ENCODE measurements at regions not wholly inside any gene's neighbourhood (a gene's known extent, or its start where the extent isn't known, plus 50 kb on each side); places are given as distances from the start of the nearest gene placed in this dataset.

- H3K4me3 Mint-ChIP-seq (ENCODE audit: low read depth), result no peak overlapping the region
Measured at GRCh38 chr10:130464426-130464825, 328.2 kb downstream of the GLRX3 start.

GRCh38 chr10:130466271-130466997 is 330.2 kb downstream of the GLRX3 start:
- H3K27me3 Mint-ChIP-seq (ENCODE audit: low read depth), result no peaks in the 10 kb centered on the region
- intact Hi-C loops (cut with micrococcal nuclease), result no loop called here
- H3K36me3 Mint-ChIP-seq (ENCODE audit: low read depth), result no peaks in the 10 kb centered on the region
- H3K4me1 Mint-ChIP-seq (ENCODE audit: low read depth), result no peaks in the 10 kb centered on the region
- H3K27ac Mint-ChIP-seq, result no peak overlapping the region
- DNase-seq (ENCODE audit: low spot score), result no peak
- no peak overlapping the region for H3K4me3 Mint-ChIP-seq (ENCODE audit: low read depth)
- H3K9me3 Mint-ChIP-seq, result no peaks in the 10 kb centered on the region

More at GRCh38 chr10:130464426-130464825, 328.2 kb downstream of the GLRX3 start:
- no peak for DNase-seq (ENCODE audit: low spot score)
- Mint-ChIP-seq H3K27me3 (ENCODE audit: low read depth) (no peaks in the 10 kb centered on the region), H3K4me1 (ENCODE audit: low read depth) (no peaks in the 10 kb centered on the region), H3K36me3 (ENCODE audit: low read depth) (no peaks in the 10 kb centered on the region), H3K27ac (no peak overlapping the region), H3K9me3 (no peaks in the 10 kb centered on the region)
- intact Hi-C loops (cut with micrococcal nuclease), result no loop called here

GRCh38 chr10:130470286-130470685 is 334.1 kb downstream of the GLRX3 start:
- Mint-ChIP-seq H3K27me3 (ENCODE audit: low read depth) (no peaks in the 10 kb centered on the region), H3K9me3 (no peaks in the 10 kb centered on the region), H3K4me3 (ENCODE audit: low read depth) (no peak overlapping the region), H3K27ac (no peak overlapping the region), H3K36me3 (ENCODE audit: low read depth) (no peaks in the 10 kb centered on the region), H3K4me1 (ENCODE audit: low read depth) (no peaks in the 10 kb centered on the region)
- no peak for DNase-seq (ENCODE audit: low spot score)
- intact Hi-C loops (cut with micrococcal nuclease), result no loop called here

GRCh38 chr10:130470973-130471372 is 334.8 kb downstream of the GLRX3 start:
- H3K4me3 Mint-ChIP-seq (ENCODE audit: low read depth), result no peak overlapping the region
- no peak overlapping the region for H3K27ac Mint-ChIP-seq
- H3K36me3 Mint-ChIP-seq (ENCODE audit: low read depth), result no peaks in the 10 kb centered on the region
- H3K27me3 Mint-ChIP-seq (ENCODE audit: low read depth), result no peaks in the 10 kb centered on the region
- H3K9me3 Mint-ChIP-seq, result no peaks in the 10 kb centered on the region
- intact Hi-C loops (cut with micrococcal nuclease), result no loop called here
- DNase-seq (ENCODE audit: low spot score), result no peak
- no peaks in the 10 kb centered on the region for H3K4me1 Mint-ChIP-seq (ENCODE audit: low read depth)

- H3K4me1 Mint-ChIP-seq (ENCODE audit: low read depth), result no peaks in the 10 kb centered on the region
Measured at GRCh38 chr10:130471486-130471885, 335.3 kb downstream of the GLRX3 start.

GRCh38 chr10:130472236-130472635 is 336.0 kb downstream of the GLRX3 start:
- no peak for DNase-seq (ENCODE audit: low spot score)
- intact Hi-C loops (cut with micrococcal nuclease), result no loop called here
- no peaks in the 10 kb centered on the region for H3K9me3 Mint-ChIP-seq
- no peaks in the 10 kb centered on the region for H3K36me3 Mint-ChIP-seq (ENCODE audit: low read depth)
- H3K4me1 Mint-ChIP-seq (ENCODE audit: low read depth), result no peaks in the 10 kb centered on the region
- H3K27me3 Mint-ChIP-seq (ENCODE audit: low read depth), result no peaks in the 10 kb centered on the region
- no peak overlapping the region for H3K27ac Mint-ChIP-seq
- no peak overlapping the region for H3K4me3 Mint-ChIP-seq (ENCODE audit: low read depth)

More at GRCh38 chr10:130471486-130471885, 335.3 kb downstream of the GLRX3 start:
- no peak for DNase-seq (ENCODE audit: low spot score)
- H3K27me3 Mint-ChIP-seq (ENCODE audit: low read depth), result no peaks in the 10 kb centered on the region
- H3K4me3 Mint-ChIP-seq (ENCODE audit: low read depth), result no peak overlapping the region
- H3K36me3 Mint-ChIP-seq (ENCODE audit: low read depth), result no peaks in the 10 kb centered on the region
- H3K27ac Mint-ChIP-seq, result no peak overlapping the region
- no peaks in the 10 kb centered on the region for H3K9me3 Mint-ChIP-seq
- intact Hi-C loops (cut with micrococcal nuclease), result no loop called here

GRCh38 chr10:130474591-130474990 is 338.4 kb downstream of the GLRX3 start:
- Mint-ChIP-seq H3K4me1 (ENCODE audit: low read depth) (no peaks in the 10 kb centered on the region), H3K4me3 (ENCODE audit: low read depth) (no peak overlapping the region), H3K9me3 (no peaks in the 10 kb centered on the region), H3K27me3 (ENCODE audit: low read depth) (no peaks in the 10 kb centered on the region), H3K27ac (no peak overlapping the region), H3K36me3 (ENCODE audit: low read depth) (no peaks in the 10 kb centered on the region)
- no peak for DNase-seq (ENCODE audit: low spot score)
- intact Hi-C loops (cut with micrococcal nuclease), result no loop called here

GRCh38 chr10:130477360-130477759 is 341.2 kb downstream of the GLRX3 start:
- no peaks in the 10 kb centered on the region for H3K4me1 Mint-ChIP-seq (ENCODE audit: low read depth)
- no peak overlapping the region for H3K27ac Mint-ChIP-seq
- intact Hi-C loops (cut with micrococcal nuclease), result no loop called here
- H3K36me3 Mint-ChIP-seq (ENCODE audit: low read depth), result no peaks in the 10 kb centered on the region
- no peak for DNase-seq (ENCODE audit: low spot score)
- H3K27me3 Mint-ChIP-seq (ENCODE audit: low read depth), result no peaks in the 10 kb centered on the region
- no peaks in the 10 kb centered on the region for H3K9me3 Mint-ChIP-seq
- no peak overlapping the region for H3K4me3 Mint-ChIP-seq (ENCODE audit: low read depth)

- Mint-ChIP-seq H3K27me3 (ENCODE audit: low read depth) (no peaks in the 10 kb centered on the region), H3K4me3 (ENCODE audit: low read depth) (no peak overlapping the region), H3K36me3 (ENCODE audit: low read depth) (no peaks in the 10 kb centered on the region), H3K4me1 (ENCODE audit: low read depth) (no peaks in the 10 kb centered on the region), H3K27ac (no peak overlapping the region), H3K9me3 (no peaks in the 10 kb centered on the region)
- no peak for DNase-seq (ENCODE audit: low spot score)
- intact Hi-C loops (cut with micrococcal nuclease), result no loop called here
Measured at GRCh38 chr10:130479146-130479545, 343.0 kb downstream of the GLRX3 start.

- Mint-ChIP-seq H3K9me3 (no peaks in the 10 kb centered on the region), H3K27me3 (ENCODE audit: low read depth) (no peaks in the 10 kb centered on the region), H3K36me3 (ENCODE audit: low read depth) (no peaks in the 10 kb centered on the region), H3K4me1 (ENCODE audit: low read depth) (no peaks in the 10 kb centered on the region), H3K4me3 (ENCODE audit: low read depth) (no peak overlapping the region), H3K27ac (no peak overlapping the region)
- no peak for DNase-seq (ENCODE audit: low spot score)
- intact Hi-C loops (cut with micrococcal nuclease), result no loop called here
Measured at GRCh38 chr10:130479926-130480325, 343.7 kb downstream of the GLRX3 start.

- Mint-ChIP-seq H3K27me3 (ENCODE audit: low read depth) (no peaks in the 10 kb centered on the region), H3K4me1 (ENCODE audit: low read depth) (no peaks in the 10 kb centered on the region), H3K27ac (no peak overlapping the region), H3K9me3 (no peaks in the 10 kb centered on the region), H3K36me3 (ENCODE audit: low read depth) (no peaks in the 10 kb centered on the region), H3K4me3 (ENCODE audit: low read depth) (no peak overlapping the region)
- DNase-seq (ENCODE audit: low spot score), result no peak
- intact Hi-C loops (cut with micrococcal nuclease), result no loop called here
Measured at GRCh38 chr10:130480491-130480890, 344.3 kb downstream of the GLRX3 start.

- no peaks in the 10 kb centered on the region for H3K9me3 Mint-ChIP-seq
- DNase-seq (ENCODE audit: low spot score), result no peak
- no peak overlapping the region for H3K27ac Mint-ChIP-seq
- no peaks in the 10 kb centered on the region for H3K4me1 Mint-ChIP-seq (ENCODE audit: low read depth)
- no peak overlapping the region for H3K4me3 Mint-ChIP-seq (ENCODE audit: low read depth)
- intact Hi-C loops (cut with micrococcal nuclease), result no loop called here
- no peaks in the 10 kb centered on the region for H3K27me3 Mint-ChIP-seq (ENCODE audit: low read depth)
- no peaks in the 10 kb centered on the region for H3K36me3 Mint-ChIP-seq (ENCODE audit: low read depth)
Measured at GRCh38 chr10:130481076-130481930, 345.1 kb downstream of the GLRX3 start.

GRCh38 chr10:130481936-130482335 is 345.7 kb downstream of the GLRX3 start:
- H3K27me3 Mint-ChIP-seq (ENCODE audit: low read depth), result no peaks in the 10 kb centered on the region
- no peak overlapping the region for H3K4me3 Mint-ChIP-seq (ENCODE audit: low read depth)
- no peak for DNase-seq (ENCODE audit: low spot score)
- H3K4me1 Mint-ChIP-seq (ENCODE audit: low read depth), result no peaks in the 10 kb centered on the region
- no peaks in the 10 kb centered on the region for H3K9me3 Mint-ChIP-seq
- intact Hi-C loops (cut with micrococcal nuclease), result no loop called here
- H3K27ac Mint-ChIP-seq, result no peak overlapping the region
- H3K36me3 Mint-ChIP-seq (ENCODE audit: low read depth), result no peaks in the 10 kb centered on the region
